Vagina (tissue), 2 donors: ENCODE measurements at regions not wholly inside any gene's neighbourhood (a gene's known extent, or its start where the extent isn't known, plus 50 kb on each side); places are given as distances from the start of the nearest gene placed in this dataset.
"Not testable (repeated sequence)": the region's sequence is repeated elsewhere in the genome, so short reads cannot be mapped to it uniquely, and the experiment has no call there.

Source experiments
- DNase-seq, 2 donors: peaks; one replicate each; pipeline ENCODE4 v3.0.0-alpha.2; 2017; ENCODE audit errors: extremely low spot score in 2 of 2
- H3K27ac ChIP-seq: fragments of 200-600 bp; sonication (generic); one replicate; pipeline ENCODE4 v1.5.1; 2019
- H3K27me3 ChIP-seq: fragments of 200-600 bp; sonication (generic); one replicate; pipeline ENCODE4 v1.5.1; 2019
- H3K36me3 ChIP-seq, 2 donors: fragments of 200-600 bp; sonication (generic); one replicate each; pipeline ENCODE4 v1.5.1; 2017 to 2019
- H3K4me1 ChIP-seq: fragments of 200-600 bp; sonication (generic); one replicate; pipeline ENCODE4 v1.5.1; 2019
- H3K4me3 ChIP-seq, 2 donors: fragments of 200-600 bp; sonication (generic); 1 replicate in 1 of 2; 2 replicates in 1 of 2; pipeline ENCODE4 v1.5.1; 2016 to 2019
- H3K9me3 ChIP-seq: fragments of 200-600 bp; sonication (generic); one replicate; pipeline ENCODE4 v1.5.1; 2019
- CTCF ChIP-seq, 3 experiments: fragments of 450-650 bp in 2 of 3; fragments of 200-600 bp in 1 of 3; sonication (generic) in 1 of 3; IDR thresholded peaks; one replicate each; pipeline ENCODE4 v1.5.1; 2017 to 2019; ENCODE audit warnings: antibody characterized with exemption in 3 of 3, mild to moderate bottlenecking in 2 of 3, moderate library complexity in 2 of 3
- POLR2A ChIP-seq, 2 donors: fragments of 450-650 bp; IDR thresholded peaks; one replicate each; pipeline ENCODE4 v1.6.1; 2017; ENCODE audit warnings: antibody characterized with exemption in 2 of 2, mild to moderate bottlenecking in 2 of 2, moderate library complexity in 2 of 2
- POLR2AphosphoS5 ChIP-seq, 2 donors: sonication (generic); formaldehyde crosslinking; IDR thresholded peaks; one replicate each; pipeline ENCODE4 v1.9.0; 2017; ENCODE audit warnings: antibody characterized with exemption in 2 of 2, mild to moderate bottlenecking in 2 of 2, low read depth in 1 of 2; ENCODE audit not compliant: insufficient read depth in 1 of 2
- intact Hi-C: fragments of 100-400 bp; cut with DNase I; formaldehyde crosslinking; loops from one replicate; pipeline ENCODE4 v1.15.1; 2023

GRCh38 chr18:39162013-39162827 lies 1596.6 kb upstream of the CELF4 start:
- no peaks in the 10 kb centered on the region for H3K36me3 ChIP-seq
- no peak overlapping the region for H3K27ac ChIP-seq
- H3K27me3 ChIP-seq, result no peaks in the 10 kb centered on the region
- H3K9me3 ChIP-seq, result no peaks in the 10 kb centered on the region
- intact Hi-C loops, result no loop called here
- no peaks in the 10 kb centered on the region for H3K4me1 ChIP-seq
- TF ChIP-seq CTCF (IDR thresholded peaks at IDR 0.05) (no peak), POLR2AphosphoS5 (IDR thresholded peaks at IDR 0.05; ENCODE audit: insufficient read depth in 1 of 2, low read depth in 1 of 2) (no peak), POLR2A (IDR thresholded peaks at IDR 0.05) (no peak)
- H3K4me3 ChIP-seq, result no peak overlapping the region
- no peak for DNase-seq

DNA sequence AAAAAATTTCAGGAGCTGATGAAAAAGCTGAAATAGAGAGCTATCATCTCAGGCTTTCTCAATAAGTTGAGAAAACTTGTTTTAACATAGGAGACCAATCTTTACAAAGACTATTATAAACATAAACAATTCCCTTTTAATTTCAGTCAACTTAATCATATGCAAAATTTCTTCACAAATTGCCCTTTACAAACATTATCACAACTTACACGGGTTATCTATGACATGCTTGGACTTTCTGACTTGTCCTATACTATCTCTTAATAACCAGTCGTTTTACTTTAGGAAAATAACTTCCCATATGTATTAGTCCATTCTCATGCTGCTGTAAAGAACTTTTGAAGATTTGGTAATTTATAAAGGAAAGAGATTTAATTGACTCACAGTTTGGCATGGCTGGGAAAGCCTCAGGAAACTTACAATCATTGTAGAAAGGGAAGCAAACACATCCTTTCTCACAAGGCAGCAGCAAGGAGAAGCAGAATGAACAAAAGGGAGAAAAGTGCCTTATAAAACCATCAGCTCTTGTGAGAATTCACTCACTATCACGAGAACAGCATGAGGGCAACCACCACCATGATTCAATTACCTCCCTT lies 1583.7 kb upstream of the CELF4 start:
- H3K27me3 ChIP-seq, result no peaks in the 10 kb centered on the region
- no peak overlapping the region for H3K27ac ChIP-seq
- no peaks in the 10 kb centered on the region for H3K9me3 ChIP-seq
- H3K4me3 ChIP-seq, result no peak overlapping the region
- DNase-seq, result no peak
- no peaks in the 10 kb centered on the region for H3K4me1 ChIP-seq
- no peaks in the 10 kb centered on the region for H3K36me3 ChIP-seq
- intact Hi-C loops, result no loop called here
- no peak for TF ChIP-seq CTCF (IDR thresholded peaks at IDR 0.05)
- no peak for TF ChIP-seq POLR2AphosphoS5 (IDR thresholded peaks at IDR 0.05; ENCODE audit: insufficient read depth in 1 of 2, low read depth in 1 of 2)
- TF ChIP-seq POLR2A (IDR thresholded peaks at IDR 0.05), result no peak

- no peak overlapping the region for H3K4me3 ChIP-seq
- intact Hi-C loops, result no loop called here
- H3K4me1 ChIP-seq, result no peaks in the 10 kb centered on the region
- no peaks in the 10 kb centered on the region for H3K27me3 ChIP-seq
- TF ChIP-seq CTCF (IDR thresholded peaks at IDR 0.05) (no peak), POLR2AphosphoS5 (IDR thresholded peaks at IDR 0.05; ENCODE audit: insufficient read depth in 1 of 2, low read depth in 1 of 2) (no peak), POLR2A (IDR thresholded peaks at IDR 0.05) (no peak)
- no peak for DNase-seq
- H3K27ac ChIP-seq, result no peak overlapping the region
- H3K9me3 ChIP-seq, result no peaks in the 10 kb centered on the region
- no peaks in the 10 kb centered on the region for H3K36me3 ChIP-seq
These were observed 1568.7 kb upstream of the CELF4 start for GRCh38 chr18:39134255-39134654.

DNA sequence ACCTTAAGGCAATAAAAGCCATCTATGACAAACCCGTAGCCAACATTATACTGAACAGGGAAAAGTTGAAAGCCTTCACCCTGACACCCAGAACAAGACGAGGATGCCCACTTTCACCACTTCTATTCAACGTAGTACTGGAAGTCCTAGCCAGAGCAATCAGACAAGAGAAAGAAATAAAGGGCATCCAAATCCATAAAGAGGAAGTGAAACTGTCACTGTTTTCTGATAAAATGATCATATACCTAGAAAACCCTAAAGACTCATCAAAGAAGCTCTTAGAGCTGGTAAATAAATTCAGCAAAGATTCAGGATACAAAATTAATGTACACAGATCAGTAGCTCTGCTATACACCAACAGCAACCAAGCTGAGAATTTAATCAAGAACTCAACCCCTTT lies 1561.9 kb upstream of the CELF4 start:
- H3K4me1 ChIP-seq, DNase-seq, H3K36me3 ChIP-seq, H3K4me3 ChIP-seq, intact Hi-C loops, H3K27ac ChIP-seq, H3K27me3 ChIP-seq, H3K9me3 ChIP-seq: not testable (repeated sequence)

GRCh38 chr18:39113790-39114189 lies 1548.2 kb upstream of the CELF4 start:
- Histone ChIP-seq H3K27ac (no peak overlapping the region), H3K36me3 (no peaks in the 10 kb centered on the region), H3K27me3 (no peaks in the 10 kb centered on the region), H3K9me3 (no peaks in the 10 kb centered on the region), H3K4me1 (no peaks in the 10 kb centered on the region), H3K4me3 (no peak overlapping the region)
- no peak for DNase-seq
- no peak for TF ChIP-seq CTCF (IDR thresholded peaks at IDR 0.05)
- TF ChIP-seq POLR2A (IDR thresholded peaks at IDR 0.05), result no peak
- no peak for TF ChIP-seq POLR2AphosphoS5 (IDR thresholded peaks at IDR 0.05; ENCODE audit: insufficient read depth in 1 of 2, low read depth in 1 of 2)
- intact Hi-C loops, result no loop called here
